Fibroblast of mammary gland (primary cell): ENCODE measurements at regions not wholly inside any gene's neighbourhood (a gene's known extent, or its start where the extent isn't known, plus 50 kb on each side); places are given as distances from the start of the nearest gene placed in this dataset.

ENCODE experiments used
- DNase-seq: peaks from one replicate; pipeline ENCODE4 v3.0.0-alpha.2; 2010; ENCODE audit warnings: low read depth
- H3K4me3 ChIP-seq: 2 replicates; pipeline ENCODE4 v1.5.1; 2011; ENCODE audit warnings: low read depth, mild to moderate bottlenecking, low read length, moderate library complexity; ENCODE audit not compliant: control insufficient read depth
- TF ChIP-seq, protein P1 (sequence below): conservative IDR thresholded peaks from 2 replicates; pipeline ENCODE4 v1.5.1; 2011; ENCODE audit warnings: low read depth, low read length, inconsistent platforms; ENCODE audit not compliant: control insufficient read depth, insufficient read depth

DNA sequence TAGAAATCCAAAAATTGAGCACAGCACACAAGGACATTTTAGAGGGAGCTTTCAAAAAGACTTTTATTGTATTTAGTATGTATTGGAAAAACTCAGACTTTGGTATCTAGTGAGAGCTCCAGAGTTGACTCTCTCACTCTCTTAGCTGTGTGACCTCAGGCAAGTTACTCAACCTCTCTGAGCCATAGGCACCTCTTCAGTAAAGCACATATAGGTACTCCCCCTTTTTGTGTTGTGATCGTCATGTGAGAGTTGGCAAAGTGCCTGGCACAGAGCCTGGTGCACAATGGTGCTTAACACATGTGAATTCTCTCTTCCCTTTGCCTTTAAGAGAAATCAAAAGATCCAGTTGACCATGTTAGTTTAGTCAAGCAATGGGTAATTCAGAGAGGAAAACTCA, 186.2 kb downstream of the TMEM38B start:
- H3K4me3 ChIP-seq, result no peak overlapping the region
- TF ChIP-seq, protein P1, sequence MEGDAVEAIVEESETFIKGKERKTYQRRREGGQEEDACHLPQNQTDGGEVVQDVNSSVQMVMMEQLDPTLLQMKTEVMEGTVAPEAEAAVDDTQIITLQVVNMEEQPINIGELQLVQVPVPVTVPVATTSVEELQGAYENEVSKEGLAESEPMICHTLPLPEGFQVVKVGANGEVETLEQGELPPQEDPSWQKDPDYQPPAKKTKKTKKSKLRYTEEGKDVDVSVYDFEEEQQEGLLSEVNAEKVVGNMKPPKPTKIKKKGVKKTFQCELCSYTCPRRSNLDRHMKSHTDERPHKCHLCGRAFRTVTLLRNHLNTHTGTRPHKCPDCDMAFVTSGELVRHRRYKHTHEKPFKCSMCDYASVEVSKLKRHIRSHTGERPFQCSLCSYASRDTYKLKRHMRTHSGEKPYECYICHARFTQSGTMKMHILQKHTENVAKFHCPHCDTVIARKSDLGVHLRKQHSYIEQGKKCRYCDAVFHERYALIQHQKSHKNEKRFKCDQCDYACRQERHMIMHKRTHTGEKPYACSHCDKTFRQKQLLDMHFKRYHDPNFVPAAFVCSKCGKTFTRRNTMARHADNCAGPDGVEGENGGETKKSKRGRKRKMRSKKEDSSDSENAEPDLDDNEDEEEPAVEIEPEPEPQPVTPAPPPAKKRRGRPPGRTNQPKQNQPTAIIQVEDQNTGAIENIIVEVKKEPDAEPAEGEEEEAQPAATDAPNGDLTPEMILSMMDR, result no peak

DNA sequence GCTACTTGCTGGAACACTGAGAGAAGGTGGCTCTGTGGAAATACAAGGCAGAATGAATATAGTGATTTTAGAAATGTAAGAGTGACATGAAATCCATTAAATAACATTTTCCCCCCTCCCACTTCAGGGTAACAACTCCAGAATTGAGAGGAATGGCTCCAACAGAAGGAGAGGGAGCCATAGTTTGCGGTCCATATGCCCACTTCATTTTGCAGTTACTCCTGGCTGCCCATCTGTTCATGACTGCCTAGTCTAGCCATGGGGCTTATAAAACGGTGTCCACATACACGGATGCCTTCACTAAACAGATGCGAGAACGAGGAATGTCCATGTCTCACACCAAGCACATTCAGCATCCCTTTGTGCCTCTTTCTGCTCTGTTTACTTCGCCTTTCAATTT, 186.7 kb downstream of the TMEM38B start:
- DNase-seq, result no peak
- no peak overlapping the region for H3K4me3 ChIP-seq
- TF ChIP-seq, protein P1, result no peak

More for the DNA sequence above, 186.2 kb downstream of the TMEM38B start:
- peak; percentile 3 for DNase-seq

DNA sequence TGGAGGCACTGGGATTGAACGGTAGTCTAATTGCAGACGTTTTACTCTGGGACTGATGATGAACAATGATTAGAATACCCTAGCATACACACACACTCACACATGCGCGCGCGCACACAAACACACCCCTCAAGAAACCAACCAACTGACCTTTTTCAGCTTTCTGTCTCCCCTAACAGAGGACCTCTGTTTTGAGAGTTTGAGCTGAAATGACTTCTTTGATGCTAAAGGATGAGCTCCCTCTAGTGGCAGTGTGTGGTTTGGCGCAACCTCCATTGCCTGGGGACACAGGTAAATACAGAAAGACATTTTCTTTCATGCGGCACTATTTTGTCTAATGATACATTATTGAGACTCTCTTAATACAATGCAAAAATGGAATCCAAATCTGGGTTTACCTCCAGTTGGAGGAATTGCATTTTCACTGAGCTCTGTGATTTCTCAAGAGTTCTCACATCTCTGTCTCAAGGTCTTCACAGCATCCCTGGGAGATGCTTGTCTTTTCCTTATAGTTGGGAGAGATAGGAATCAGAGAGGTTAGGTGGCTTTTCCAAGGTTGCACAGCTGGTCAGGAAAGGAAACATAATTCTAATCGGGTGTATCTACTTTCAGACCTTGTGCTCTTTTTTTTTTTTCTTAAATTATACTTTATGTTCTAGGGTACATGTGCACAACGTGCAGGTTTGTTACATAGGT, 187.5 kb downstream of the TMEM38B start:
- peak; percentile 54 for DNase-seq
- H3K4me3 ChIP-seq, result no peak overlapping the region
- TF ChIP-seq, protein P1, result peak; percentile 85

DNA sequence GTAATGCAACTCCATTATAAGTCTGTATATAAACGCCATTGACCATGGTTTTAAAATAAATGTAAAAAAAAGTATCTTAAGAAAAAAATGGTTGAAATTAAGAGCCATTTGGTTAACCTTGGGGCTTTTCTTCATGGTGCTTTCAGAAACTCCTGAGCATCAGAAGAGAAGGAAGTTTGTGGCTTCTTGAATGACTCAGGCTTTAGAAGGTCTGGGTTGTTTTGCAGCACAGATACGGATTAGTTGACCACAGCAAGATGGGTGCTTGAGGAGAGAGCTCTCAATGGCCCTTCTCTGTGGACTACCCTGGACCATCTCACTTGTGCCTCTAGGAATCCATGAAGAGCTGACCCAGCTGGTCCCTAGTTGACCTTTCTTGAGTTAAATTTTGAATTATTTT, 189.5 kb downstream of the TMEM38B start:
- TF ChIP-seq, protein P1, result no peak
- no peak overlapping the region for H3K4me3 ChIP-seq
- no peak for DNase-seq

DNA sequence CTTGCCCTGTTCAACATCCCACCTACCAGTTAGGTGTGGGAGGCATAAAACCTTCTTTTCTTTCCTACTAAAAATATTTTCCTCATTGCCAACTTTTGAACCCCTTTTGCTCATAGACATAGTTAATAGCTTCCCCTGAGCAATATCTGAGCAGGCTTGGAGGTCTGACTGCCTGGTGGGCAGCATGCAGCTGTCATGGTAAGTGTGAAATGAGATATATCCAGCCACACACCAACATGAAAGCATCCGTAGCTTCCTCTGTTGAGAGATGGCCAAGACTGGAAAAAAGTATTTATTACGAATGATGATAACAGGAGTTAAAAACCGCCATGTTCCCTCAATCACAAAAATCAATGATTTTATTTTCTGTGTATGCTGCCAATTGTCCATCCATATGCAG, 190.1 kb downstream of the TMEM38B start:
- no peak overlapping the region for H3K4me3 ChIP-seq
- no peak for DNase-seq
- TF ChIP-seq, protein P1, result no peak

DNA sequence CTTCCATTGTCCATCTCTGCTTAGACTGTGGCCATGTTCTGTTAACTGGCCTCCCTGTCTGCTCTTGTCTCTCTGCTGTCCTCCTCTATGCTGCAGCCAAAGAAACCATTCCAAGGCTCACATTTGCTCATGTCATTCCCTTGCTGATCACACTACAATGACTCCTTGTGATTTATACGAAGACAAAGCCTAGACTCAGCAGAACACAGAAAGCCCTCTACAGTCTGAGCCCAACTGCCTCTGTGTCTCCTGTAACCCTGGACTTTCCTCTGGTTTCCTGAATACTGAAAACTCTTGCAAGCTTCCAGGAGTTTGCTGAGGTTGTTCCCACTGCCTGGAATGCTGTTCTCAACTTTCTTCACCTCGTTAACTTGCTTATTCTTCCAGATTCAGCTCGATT, 191.8 kb downstream of the TMEM38B start:
- no peak for DNase-seq
- no peak overlapping the region for H3K4me3 ChIP-seq
- TF ChIP-seq, protein P1, result no peak

DNA sequence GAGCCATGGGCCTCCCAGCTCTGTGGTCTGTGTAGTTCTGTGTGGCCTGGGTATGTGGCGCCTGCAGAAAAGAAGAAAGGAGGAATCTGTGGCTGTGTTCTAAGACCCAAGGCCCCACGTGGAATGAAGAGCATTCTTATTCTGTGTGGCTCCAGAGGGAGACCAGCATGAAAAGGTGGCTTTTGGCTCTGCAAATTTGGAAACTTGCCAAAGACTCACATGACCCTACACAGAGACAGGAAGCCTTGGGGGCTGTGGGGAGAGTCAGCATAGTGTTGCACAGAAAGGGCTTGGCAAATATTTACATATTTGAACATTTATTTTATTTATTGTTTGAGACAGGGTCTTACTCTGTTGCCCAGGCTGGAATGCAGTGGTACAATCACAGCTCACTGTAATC, 193.3 kb downstream of the TMEM38B start:
- H3K4me3 ChIP-seq, result no peak overlapping the region
- DNase-seq, result no peak
- TF ChIP-seq, protein P1, result no peak
